BE2C (cell line): ENCODE measurements at regions not wholly inside any gene's neighbourhood (a gene's known extent, or its start where the extent isn't known, plus 50 kb on each side); places are given as distances from the start of the nearest gene placed in this dataset.

Source experiments
- DNase-seq: peaks from one replicate; pipeline ENCODE4 v3.0.0-alpha.2; 2020
- H3K27me3 ChIP-seq: fragments of 250-450 bp; sonication (Bioruptor Pico); 2 replicates; pipeline ENCODE4 v1.5.1; 2020; ENCODE audit warnings: mild to moderate bottlenecking
- H3K36me3 ChIP-seq: fragments of 250-450 bp; sonication (Bioruptor Pico); 2 replicates; pipeline ENCODE4 v1.5.1; 2020; ENCODE audit warnings: mild to moderate bottlenecking
- H3K4me1 ChIP-seq: fragments of 250-450 bp; sonication (Bioruptor Pico); 2 replicates; pipeline ENCODE4 v1.5.1; 2020
- H3K4me3 ChIP-seq: 2 replicates; pipeline ENCODE4 v1.5.1; 2011; ENCODE audit warnings: low read depth, low read length
- H3K9me3 ChIP-seq: fragments of 250-450 bp; sonication (Bioruptor Pico); 2 replicates; pipeline ENCODE4 v1.5.1; 2020
- CTCF ChIP-seq: IDR thresholded peaks from 2 replicates; pipeline ENCODE4 v1.5.1; 2012; ENCODE audit warnings: mild to moderate bottlenecking, low read depth, low read length

- Histone ChIP-seq H3K36me3 (no peaks in the 10 kb centered on the region), H3K4me3 (no peak overlapping the region), H3K27me3 (peaks cover 20% of the 10 kb centered on the region), H3K9me3 (no peaks in the 10 kb centered on the region), H3K4me1 (no peaks in the 10 kb centered on the region)
- no peak for DNase-seq
- no peak for TF ChIP-seq CTCF
Measured at GRCh38 chr7:25349283-25350017, 121.2 kb upstream of the NPVF start.

- peaks cover 18% of the 10 kb centered on the region for H3K27me3 ChIP-seq
- H3K4me3 ChIP-seq, result no peak overlapping the region
- no peak for DNase-seq
- TF ChIP-seq CTCF, result no peak
- no peaks in the 10 kb centered on the region for H3K9me3 ChIP-seq
- H3K36me3 ChIP-seq, result no peaks in the 10 kb centered on the region
- H3K4me1 ChIP-seq, result no peaks in the 10 kb centered on the region
Measured at GRCh38 chr7:25350041-25350440, 121.8 kb upstream of the NPVF start.

- Histone ChIP-seq H3K4me1 (no peaks in the 10 kb centered on the region), H3K36me3 (no peaks in the 10 kb centered on the region), H3K27me3 (peaks cover 18% of the 10 kb centered on the region), H3K4me3 (no peak overlapping the region), H3K9me3 (no peaks in the 10 kb centered on the region)
- TF ChIP-seq CTCF, result no peak
- DNase-seq, result no peak
Measured at GRCh38 chr7:25351761-25352160, 123.5 kb upstream of the NPVF start.

- no peak for TF ChIP-seq CTCF
- Histone ChIP-seq H3K4me3 (no peak overlapping the region), H3K9me3 (no peaks in the 10 kb centered on the region), H3K27me3 (peaks cover 19% of the 10 kb centered on the region), H3K4me1 (no peaks in the 10 kb centered on the region), H3K36me3 (no peaks in the 10 kb centered on the region)
- DNase-seq, result no peak
Measured at GRCh38 chr7:25353196-25353595, 124.9 kb upstream of the NPVF start.

GRCh38 chr7:25353732-25354131, 125.4 kb upstream of the NPVF start:
- Histone ChIP-seq H3K27me3 (peaks cover 23% of the 10 kb centered on the region), H3K36me3 (no peaks in the 10 kb centered on the region), H3K9me3 (no peaks in the 10 kb centered on the region), H3K4me3 (no peak overlapping the region), H3K4me1 (no peaks in the 10 kb centered on the region)
- no peak for DNase-seq
- no peak for TF ChIP-seq CTCF

GRCh38 chr7:25356534-25357151, 128.4 kb upstream of the NPVF start:
- H3K4me3 ChIP-seq, result no peak overlapping the region
- TF ChIP-seq CTCF, result no peak
- no peaks in the 10 kb centered on the region for H3K9me3 ChIP-seq
- H3K4me1 ChIP-seq, result no peaks in the 10 kb centered on the region
- DNase-seq, result no peak
- no peaks in the 10 kb centered on the region for H3K36me3 ChIP-seq
- peaks cover 13% of the 10 kb centered on the region for H3K27me3 ChIP-seq
